Ecto neural progenitor cell (in vitro differentiated cells): ENCODE measurements at regions not wholly inside any gene's neighbourhood (a gene's known extent, or its start where the extent isn't known, plus 50 kb on each side); places are given as distances from the start of the nearest gene placed in this dataset.

Source experiments
- DNase-seq: peaks from one replicate; pipeline ENCODE4 v3.0.0-alpha.2; 2018; ENCODE audit warnings: low spot score

DNA sequence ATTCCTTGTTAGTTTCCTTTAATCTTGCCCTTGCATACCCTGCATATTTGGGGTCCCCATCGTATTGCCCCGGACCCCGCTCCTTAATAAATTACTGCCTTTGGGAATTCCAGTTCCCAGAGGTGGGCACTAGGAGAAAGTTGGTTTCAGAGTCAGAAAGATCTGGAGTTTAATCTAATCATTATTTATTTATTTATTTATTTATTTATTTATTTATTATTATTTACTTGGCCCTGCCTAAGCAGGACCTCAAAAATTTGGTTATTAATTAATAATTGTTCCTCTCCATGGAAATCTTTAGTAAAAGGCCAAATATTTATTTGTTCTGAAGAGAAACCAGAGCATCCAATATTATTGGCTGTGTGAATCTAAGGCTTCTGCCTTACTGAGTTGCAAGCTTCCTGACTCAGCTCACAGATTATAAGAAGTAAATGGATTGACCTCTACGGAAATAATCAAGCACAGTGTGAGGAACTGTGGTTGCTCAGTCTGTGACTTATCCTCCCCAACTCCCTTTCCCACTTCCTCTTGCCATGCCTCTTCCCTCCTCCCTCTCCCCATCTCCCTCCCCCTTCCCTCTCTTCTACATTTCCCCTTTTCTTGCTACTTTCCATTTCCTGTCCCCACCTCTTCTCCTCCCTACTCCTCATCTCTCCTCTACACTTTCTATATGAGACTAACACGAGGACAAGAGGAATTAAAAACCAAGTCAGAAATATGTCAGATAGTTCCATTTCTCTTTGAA lies 61.5 kb upstream of the AP1S2 start:
- DNase-seq = no peak

DNA sequence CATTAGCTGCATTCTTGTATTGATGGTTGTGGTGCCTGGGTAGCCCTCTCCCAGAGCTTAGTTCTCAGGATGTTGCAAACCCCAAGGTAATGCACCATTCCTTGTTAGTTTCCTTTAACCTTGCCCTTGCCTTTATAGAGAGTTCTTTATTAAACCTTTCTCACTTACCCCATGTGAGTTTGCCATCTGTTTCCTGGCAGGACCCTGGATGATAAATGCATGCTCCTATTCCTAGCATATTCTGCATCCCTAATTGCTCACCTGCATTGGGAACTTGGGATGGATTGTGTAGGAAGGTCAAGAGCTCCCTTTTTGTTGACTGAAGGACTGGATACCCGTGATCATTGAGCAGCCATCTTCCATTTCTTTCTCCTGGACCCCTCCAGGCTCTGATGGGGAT lies 59.9 kb upstream of the AP1S2 start:
- DNase-seq = no peak

DNA sequence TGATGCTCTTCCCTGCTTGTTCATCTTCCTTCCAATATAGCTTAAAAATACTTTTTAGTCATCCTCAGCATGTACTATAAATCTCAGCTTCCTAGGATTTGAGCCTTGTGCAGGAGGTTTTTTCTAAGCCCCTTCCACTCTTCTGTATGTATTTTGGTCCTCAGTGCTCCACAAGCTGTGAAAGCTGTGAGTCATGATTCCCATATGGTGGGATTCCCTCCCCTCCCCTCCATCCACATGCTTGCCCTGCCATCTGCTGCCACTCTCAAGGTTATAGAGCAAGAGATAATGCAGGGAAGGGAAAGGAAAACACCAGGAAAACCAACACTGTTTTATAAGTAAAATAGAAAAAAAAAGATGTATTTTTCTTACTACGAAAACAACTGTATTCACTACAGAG lies 58.5 kb upstream of the AP1S2 start:
- DNase-seq = no peak

DNA sequence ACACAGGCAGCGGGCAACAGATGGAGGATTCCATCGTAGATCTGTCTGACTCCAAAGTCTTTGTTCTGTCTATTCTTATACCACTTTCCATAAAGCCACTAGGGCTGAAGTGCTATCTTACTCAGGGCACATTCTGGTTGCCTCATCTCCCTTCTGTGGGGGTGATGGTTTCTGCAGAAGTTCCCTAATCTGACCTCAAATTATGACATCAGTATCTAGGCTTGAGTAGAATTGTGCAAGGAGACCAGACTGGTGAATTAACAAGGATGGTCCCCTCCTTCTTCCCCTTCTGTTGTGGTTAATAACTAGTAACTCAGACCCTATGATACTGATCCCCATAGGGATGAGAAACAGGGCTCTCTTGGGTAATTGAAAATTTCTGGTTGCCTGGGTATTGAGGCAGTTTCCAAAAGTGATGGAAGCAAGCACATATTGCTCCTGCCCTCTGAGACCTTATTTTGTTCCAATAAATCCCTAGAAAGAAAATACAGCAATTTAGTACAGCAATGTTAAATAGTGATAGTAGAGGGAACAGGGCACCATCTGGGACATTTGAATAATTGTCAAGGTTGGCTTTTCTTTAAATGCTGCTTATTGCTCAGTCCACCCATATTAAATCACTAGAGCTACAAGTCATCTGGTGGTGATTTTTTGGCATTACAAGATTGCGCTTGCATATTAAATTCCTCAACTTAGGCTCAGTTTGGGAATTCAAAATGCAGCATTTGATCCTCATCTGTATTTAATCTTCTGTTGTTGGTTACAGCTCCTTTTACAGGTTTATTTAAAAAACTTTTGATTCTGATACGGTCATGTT lies 57.3 kb upstream of the AP1S2 start:
- no peak for DNase-seq

DNA sequence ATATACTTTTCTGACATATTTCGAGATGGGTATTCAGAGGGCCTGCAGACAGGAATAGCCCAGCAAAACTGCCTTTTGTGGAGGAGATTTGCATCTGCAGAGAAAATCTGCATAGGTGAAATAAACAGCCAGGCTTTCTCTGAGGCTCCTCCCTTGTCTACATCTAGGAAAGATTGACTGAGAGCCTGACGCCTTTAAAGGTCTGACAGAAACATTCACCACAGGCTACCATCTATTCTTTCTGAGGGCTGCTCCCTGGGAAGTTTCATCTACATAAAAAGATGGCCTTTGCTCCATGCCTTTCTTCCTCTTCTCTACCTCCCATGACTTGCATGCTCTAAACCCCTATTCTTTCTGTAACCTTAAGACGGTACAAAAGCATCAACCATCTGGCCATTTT lies 55.0 kb upstream of the AP1S2 start:
- DNase-seq = no peak

DNA sequence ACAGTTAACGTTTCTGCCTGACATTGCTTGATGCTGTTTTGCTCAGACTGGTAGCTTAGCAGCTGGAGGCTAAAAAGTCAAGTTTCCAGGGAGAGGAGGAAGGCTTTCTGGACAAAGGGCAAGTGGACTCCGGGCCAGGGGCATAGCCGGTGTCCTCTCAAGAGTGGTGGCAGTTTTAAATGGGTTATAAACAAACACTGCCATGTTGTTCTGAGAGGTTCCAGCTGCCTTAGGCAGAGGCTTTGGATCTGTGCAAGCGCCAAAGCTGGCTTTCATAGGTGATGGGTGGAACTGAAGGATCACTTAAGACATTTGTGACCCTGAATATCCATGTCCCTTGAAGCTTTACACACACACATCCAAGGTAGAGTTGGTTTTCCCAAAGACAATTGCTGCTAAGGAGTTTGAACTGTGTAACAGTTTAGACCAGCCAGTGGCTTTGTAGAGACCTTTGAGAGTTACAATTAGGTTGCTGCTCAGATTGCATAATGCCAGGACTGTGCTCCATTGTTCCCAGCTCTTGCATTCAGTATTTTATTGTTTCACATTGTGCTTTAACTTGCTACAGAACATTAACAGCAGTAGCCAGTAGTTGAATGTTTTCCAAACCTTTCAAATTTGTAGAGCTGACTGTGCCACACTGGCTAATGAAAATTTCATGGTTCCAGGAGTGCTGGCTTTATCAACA lies 54.1 kb upstream of the AP1S2 start:
- no peak for DNase-seq

DNA sequence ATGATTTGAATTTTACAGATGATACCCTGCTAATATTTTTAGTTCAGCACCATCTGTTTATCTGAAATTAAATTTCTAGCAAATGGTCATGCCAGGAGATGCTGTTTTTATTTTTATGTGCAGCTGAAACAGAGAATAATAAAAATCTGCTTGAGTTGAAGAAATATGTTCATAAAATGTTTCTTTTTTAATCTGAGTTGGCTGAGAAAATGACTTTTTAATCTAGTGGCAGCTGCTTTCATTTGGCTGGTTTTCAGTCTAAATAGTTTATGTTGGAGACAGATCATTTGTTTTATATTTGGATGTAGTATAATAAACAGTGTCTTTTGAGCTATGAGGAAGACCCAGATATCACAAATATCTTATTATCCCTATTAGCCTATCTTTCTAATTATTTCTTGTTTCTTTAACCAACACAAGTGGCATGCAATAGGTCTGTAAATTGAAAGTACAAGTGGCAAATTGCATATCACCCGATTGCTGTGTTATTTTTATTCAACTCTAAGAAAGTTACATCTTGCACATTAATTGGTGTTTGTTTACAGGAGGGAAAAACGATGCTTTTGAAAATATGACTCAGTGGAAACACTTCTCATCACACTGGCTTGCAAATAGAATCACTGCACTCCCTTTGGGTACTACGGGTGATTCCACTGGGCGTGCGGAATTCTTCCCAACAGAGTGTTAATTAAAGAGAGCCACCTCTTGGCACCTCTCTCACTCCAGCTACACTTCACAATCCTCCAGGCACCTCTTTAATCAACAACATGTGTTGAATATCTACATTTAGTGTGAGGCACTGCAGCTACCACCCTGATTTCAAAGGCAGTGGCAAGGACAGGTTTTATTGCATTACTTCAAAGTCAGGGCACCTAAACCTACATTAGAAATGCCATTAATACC lies 51.7 kb upstream of the AP1S2 start:
- DNase-seq = no peak
